Non-pigmented ciliary epithelial cell (primary cell): ENCODE measurements at regions not wholly inside any gene's neighbourhood (a gene's known extent, or its start where the extent isn't known, plus 50 kb on each side); places are given as distances from the start of the nearest gene placed in this dataset.

Source experiments
- DNase-seq: peaks from one replicate; pipeline ENCODE4 v3.0.0-alpha.2; 2010; ENCODE audit warnings: low read depth

- DNase-seq = no peak
Observed at GRCh38 chr2:19846567-19846966, 55.2 kb downstream of the TTC32 start.

DNA sequence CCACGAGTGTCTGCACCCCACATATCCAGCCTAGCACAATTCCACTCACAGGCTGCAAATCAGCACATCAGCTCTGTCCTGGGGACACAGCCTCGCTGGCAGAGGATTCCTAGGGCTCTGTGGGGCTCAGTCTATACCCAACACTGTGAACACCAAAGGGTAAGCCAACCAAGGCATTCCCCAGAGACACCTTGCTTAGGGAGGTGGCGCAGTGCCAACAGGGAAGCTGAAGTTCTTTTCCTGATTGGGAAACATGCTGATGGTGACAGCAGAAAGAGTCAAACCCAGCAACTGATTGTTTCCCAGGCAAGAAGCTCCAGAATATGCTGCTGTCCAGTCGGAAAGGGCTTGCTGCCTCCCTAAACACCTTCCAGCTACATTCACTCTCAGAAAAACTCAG, 55.8 kb downstream of the TTC32 start:
- no peak for DNase-seq

DNA sequence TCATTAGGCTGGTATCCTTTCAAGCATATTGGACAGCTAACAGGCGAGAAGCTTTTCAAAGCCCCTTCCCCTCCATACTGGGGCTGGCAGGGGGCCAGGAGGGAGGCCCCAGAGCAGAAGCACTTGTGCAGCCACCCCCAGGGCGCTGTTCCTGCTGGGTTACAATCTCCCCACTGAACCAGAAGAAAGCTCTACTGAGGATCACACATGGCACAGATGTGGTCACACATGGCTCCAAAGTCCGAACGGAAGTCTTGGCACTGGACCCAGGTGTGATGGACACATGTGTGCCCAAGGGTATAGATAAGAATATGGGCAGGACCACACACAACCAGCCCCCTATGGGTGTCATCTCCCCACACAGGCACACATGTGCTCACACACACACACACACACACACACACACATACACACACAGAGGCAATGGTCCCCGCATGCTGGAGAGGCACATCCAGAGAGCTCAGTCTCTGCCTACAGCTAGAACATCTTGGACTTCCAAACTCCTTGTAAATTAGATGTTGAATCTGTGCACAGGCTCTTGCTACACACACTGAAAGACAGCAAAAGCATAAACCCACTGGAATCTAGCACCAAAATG, 56.4 kb downstream of the TTC32 start:
- no peak for DNase-seq

DNA sequence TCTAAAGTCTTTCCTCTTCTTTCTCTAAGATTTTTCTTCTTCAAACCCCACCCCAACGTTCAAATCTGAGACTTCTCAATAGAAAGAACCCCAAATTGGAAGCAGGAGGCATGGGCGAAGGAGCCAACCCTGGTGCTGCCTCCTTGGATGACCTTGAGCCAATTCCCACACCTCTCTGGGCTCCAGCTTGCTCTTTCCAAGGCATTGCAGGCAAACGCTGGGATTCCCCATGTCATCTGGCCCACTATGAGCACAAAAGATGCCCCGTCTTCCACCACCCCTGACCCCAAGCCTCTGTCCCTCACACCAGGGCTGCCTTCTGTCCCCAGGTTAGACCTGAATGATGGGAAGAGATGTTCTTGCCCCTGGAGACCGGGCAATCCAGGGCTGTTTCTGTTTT, 57.0 kb downstream of the TTC32 start:
- DNase-seq = no peak

DNA sequence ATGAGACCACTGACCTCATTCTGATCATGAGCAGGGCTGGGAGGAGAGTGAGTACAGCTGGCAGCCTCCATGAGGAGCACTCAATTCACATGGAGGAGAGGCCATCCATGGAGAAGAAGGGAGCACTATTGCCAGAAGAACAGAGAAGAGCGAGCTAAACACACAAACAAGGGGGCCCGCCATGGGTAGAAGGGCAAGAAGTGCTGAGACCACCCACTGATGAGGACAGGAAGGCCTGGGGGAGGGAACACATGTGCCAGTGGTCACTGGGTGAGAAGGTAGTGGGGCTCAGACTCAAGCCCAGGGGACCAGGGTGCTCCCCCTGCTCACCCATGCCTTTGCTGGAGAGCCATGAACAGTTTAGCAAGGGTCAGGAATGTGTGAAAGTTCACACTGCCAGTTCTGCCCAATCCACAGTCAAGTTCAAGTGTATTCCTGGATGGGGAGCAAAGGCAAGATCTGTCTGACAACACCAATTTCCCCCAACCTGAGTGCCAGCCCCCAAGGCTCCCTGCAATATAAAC, 57.7 kb downstream of the TTC32 start:
- DNase-seq = no peak

DNA sequence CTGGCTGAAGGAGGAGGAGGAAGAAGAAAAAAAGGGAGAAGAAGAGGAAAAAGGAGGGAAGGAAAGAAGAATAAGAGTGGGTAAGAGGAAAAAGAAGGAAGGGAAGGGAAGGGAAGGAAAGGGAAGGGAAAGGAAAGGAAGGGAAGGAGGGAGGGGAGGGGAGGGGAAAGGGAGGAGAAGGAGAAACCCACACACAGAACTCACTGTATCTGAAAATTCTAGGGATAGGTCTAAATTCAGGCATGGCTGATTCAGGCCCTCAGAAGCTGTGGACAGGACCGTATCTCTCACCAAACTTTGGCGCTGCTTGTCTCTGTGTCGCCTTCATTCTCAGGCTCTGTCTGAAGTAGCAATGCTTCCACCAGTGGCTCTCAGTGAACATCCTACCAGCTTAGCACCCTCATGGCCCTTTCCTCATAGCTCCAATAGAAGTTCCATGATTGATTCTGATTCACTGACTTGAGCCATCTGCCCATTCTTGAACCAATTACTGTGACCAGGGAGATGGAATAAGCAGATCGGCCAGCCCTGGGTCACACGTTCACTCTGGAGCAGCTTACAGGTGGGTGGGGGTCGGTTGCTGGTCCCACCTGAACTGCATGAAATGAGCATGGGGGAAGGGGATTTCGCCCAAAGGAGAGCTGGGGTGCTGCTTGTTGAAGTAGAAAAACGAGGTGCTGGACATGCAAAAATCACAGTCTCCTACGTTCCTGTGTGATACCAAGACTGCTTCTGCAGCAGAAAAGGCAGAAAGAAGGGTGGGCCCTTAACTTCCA, 59.7 kb downstream of the TTC32 start:
- no peak for DNase-seq

GRCh38 chr2:19839438-19839837, 62.3 kb downstream of the TTC32 start:
- DNase-seq = no peak

GRCh38 chr2:19838616-19839015, 63.2 kb downstream of the TTC32 start:
- DNase-seq = no peak

GRCh38 chr2:19837235-19837766, 64.5 kb downstream of the TTC32 start:
- no peak for DNase-seq

- no peak for DNase-seq
Observed at GRCh38 chr2:19835781-19836281, 66.0 kb downstream of the TTC32 start.

GRCh38 chr2:19833978-19834377, 67.8 kb downstream of the TTC32 start:
- no peak for DNase-seq

- DNase-seq = no peak
Observed at GRCh38 chr2:19829672-19830071, 72.1 kb downstream of the TTC32 start.

- no peak for DNase-seq
Observed at GRCh38 chr2:19826874-19827273, 74.9 kb downstream of the TTC32 start.

GRCh38 chr2:19823507-19823906, 78.3 kb downstream of the TTC32 start:
- DNase-seq = no peak

GRCh38 chr2:19819097-19820065, 82.4 kb downstream of the TTC32 start:
- DNase-seq = peak; percentile 59

GRCh38 chr2:19818543-19818942, 83.2 kb downstream of the TTC32 start:
- DNase-seq = no peak

- no peak for DNase-seq
Observed at GRCh38 chr2:19818039-19818438, 83.7 kb downstream of the TTC32 start.

GRCh38 chr2:19815746-19816145, 86.0 kb downstream of the TTC32 start:
- DNase-seq = no peak

DNA sequence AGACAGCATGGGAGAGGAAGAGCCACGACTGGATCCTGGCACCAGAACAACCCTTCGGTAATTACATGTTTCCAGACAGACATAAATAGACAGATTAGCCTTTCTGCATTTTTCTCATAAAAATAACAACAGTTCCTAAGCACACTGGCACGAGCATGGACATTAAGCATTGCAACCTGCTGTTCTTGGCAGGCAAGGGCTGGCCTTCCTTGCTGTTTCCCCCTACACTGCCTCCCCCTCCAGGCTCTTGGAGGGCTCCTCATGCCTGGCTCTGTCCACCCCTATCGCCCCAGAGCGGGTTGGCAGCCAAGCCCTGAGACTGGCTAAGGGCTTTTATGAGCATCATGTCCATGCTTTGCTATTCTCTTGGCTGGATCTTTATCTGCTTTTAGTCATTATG, 89.6 kb downstream of the TTC32 start:
- no peak for DNase-seq

GRCh38 chr2:19811186-19811585, 90.6 kb downstream of the TTC32 start:
- DNase-seq = no peak

- no peak for DNase-seq
Observed at GRCh38 chr2:19810637-19811036, 91.1 kb downstream of the TTC32 start.

DNA sequence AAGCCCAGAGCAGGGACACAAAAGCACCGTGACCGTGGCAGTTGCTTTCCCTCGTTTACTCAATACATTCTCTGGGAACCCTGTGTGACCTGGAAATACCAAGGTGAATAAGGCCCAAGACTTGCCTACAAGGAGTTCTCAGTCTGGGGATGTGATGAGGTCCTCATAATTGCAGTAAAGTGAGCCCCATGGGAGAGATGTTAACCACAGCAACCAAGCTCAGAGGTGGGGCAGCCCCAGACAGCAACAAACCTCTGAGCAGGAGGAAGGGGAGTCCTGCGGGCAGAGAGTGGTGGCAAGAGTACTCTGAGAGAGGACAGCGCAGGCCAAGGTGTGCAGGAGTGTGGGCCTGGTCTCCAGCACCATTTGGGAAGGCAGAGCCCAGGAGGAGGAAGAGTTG, 91.6 kb downstream of the TTC32 start:
- no peak for DNase-seq
